Fibroblast of lung (primary cell): ENCODE measurements at regions not wholly inside any gene's neighbourhood (a gene's known extent, or its start where the extent isn't known, plus 50 kb on each side); places are given as distances from the start of the nearest gene placed in this dataset.
A peak's percentile ranks its signal among the peaks of the same experiment; 100 is the strongest.

Source experiments
- DNase-seq, 2 donors: peaks; one replicate each; pipeline versions ENCODE4 v3.0.0 to v3.0.0-alpha.2; 2010; ENCODE audit warnings: low read depth in 2 of 2
- H2AFZ ChIP-seq: 2 replicates; pipeline ENCODE4 v1.5.1; 2012; ENCODE audit warnings: low read length, control low read depth, inconsistent platforms
- H3K27ac ChIP-seq: 2 replicates; pipeline ENCODE4 v1.5.1; 2011; ENCODE audit warnings: low read length, control low read depth; ENCODE audit not compliant: insufficient read depth
- H3K27me3 ChIP-seq: 2 replicates; pipeline ENCODE4 v1.5.1; 2011; ENCODE audit warnings: mild to moderate bottlenecking, low read length; ENCODE audit not compliant: control insufficient read depth, insufficient read depth
- H3K36me3 ChIP-seq: 2 replicates; pipeline ENCODE4 v1.5.1; 2011; ENCODE audit warnings: low read length; ENCODE audit not compliant: control insufficient read depth, insufficient read depth
- H3K4me1 ChIP-seq: 2 replicates; pipeline ENCODE4 v1.5.1; 2011; ENCODE audit warnings: low read length; ENCODE audit not compliant: control insufficient read depth, insufficient read depth; ENCODE audit errors: extremely low read depth
- H3K4me2 ChIP-seq: 2 replicates; pipeline ENCODE4 v1.5.1; 2011; ENCODE audit warnings: low read length, control low read depth; ENCODE audit not compliant: insufficient read depth; ENCODE audit errors: extremely low read depth
- H3K4me3 ChIP-seq, 4 experiments: fragments of 200-600 bp in 1 of 4; sonication (generic) in 1 of 4; replicated peaks in 1 of 4; 2 replicates each; pipeline ENCODE4 v1.5.1; 2011 to 2016; ENCODE audit warnings: low read length in 4 of 4, low read depth in 3 of 4, mild to moderate bottlenecking in 3 of 4, control low read depth in 2 of 4, inconsistent platforms in 1 of 4, mixed read lengths in 1 of 4; ENCODE audit not compliant: insufficient read depth in 1 of 4; ENCODE audit errors: control extremely low read depth in 1 of 4
- H3K79me2 ChIP-seq: 2 replicates; pipeline ENCODE4 v1.5.1; 2012; ENCODE audit warnings: mild to moderate bottlenecking, low read length, inconsistent platforms; ENCODE audit not compliant: control insufficient read depth, insufficient read depth
- H3K9ac ChIP-seq: 2 replicates; pipeline ENCODE4 v1.5.1; 2011; ENCODE audit warnings: mild to moderate bottlenecking, low read length, control low read depth; ENCODE audit not compliant: insufficient read depth
- H3K9me3 ChIP-seq: 2 replicates; pipeline ENCODE4 v1.5.1; 2012; ENCODE audit warnings: low read depth, low read length; ENCODE audit not compliant: control insufficient read depth, insufficient read depth
- H4K20me1 ChIP-seq: 2 replicates; pipeline ENCODE4 v1.5.1; 2011; ENCODE audit warnings: low read length; ENCODE audit not compliant: control insufficient read depth, insufficient read depth; ENCODE audit errors: extremely low read depth
- EZH2 ChIP-seq: IDR thresholded peaks from 2 replicates; pipeline ENCODE4 v1.5.1; 2012; ENCODE audit warnings: low read length, control low read depth, mild to moderate bottlenecking; ENCODE audit errors: missing control alignments
- TF ChIP-seq, protein P1 (sequence below), 2 donors: IDR thresholded peaks in 1 of 2; conservative IDR thresholded peaks in 1 of 2; 1 replicate in 1 of 2; 2 replicates in 1 of 2; pipeline ENCODE4 v1.5.1; 2011 to 2012; ENCODE audit warnings: low read length in 2 of 2, control low read depth in 1 of 2, inconsistent platforms in 1 of 2, low read depth in 1 of 2, mild to moderate bottlenecking in 1 of 2

DNA sequence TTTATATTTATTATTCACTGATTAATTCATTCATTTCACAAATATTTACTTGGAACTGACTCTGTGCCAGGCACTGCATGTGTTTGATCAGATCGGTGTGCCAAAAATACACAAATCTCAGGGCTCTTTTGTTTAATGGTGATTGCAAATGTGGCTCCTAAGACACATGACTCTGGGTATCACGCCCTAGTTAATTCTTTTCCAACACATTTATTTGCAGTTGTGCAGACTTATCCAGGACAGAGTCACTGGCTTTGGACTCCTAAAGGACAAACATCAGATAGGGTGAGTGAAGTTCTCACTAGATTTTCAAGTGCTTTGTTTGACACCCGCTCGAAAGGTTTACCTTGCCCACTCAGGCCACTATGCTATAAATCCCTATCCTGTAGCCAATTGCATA lies 335.5 kb downstream of the BARHL2 start:
- H3K27me3 ChIP-seq = no peaks in the 10 kb centered on the region
- no peaks in the 10 kb centered on the region for H3K9me3 ChIP-seq
- H3K79me2 ChIP-seq = no peaks in the 10 kb centered on the region
- no peaks in the 10 kb centered on the region for H3K36me3 ChIP-seq
- no peaks in the 10 kb centered on the region for H4K20me1 ChIP-seq
- no peak overlapping the region for H3K27ac ChIP-seq
- H3K4me2 ChIP-seq = no peak overlapping the region
- TF ChIP-seq, protein P1, sequence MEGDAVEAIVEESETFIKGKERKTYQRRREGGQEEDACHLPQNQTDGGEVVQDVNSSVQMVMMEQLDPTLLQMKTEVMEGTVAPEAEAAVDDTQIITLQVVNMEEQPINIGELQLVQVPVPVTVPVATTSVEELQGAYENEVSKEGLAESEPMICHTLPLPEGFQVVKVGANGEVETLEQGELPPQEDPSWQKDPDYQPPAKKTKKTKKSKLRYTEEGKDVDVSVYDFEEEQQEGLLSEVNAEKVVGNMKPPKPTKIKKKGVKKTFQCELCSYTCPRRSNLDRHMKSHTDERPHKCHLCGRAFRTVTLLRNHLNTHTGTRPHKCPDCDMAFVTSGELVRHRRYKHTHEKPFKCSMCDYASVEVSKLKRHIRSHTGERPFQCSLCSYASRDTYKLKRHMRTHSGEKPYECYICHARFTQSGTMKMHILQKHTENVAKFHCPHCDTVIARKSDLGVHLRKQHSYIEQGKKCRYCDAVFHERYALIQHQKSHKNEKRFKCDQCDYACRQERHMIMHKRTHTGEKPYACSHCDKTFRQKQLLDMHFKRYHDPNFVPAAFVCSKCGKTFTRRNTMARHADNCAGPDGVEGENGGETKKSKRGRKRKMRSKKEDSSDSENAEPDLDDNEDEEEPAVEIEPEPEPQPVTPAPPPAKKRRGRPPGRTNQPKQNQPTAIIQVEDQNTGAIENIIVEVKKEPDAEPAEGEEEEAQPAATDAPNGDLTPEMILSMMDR (conservative IDR thresholded peaks at IDR 0.05 in 1 of 2, IDR thresholded peaks at IDR 0.05 in 1 of 2; ENCODE audit: low read depth in 1 of 2, low read length in 2 of 2) = no peak
- TF ChIP-seq EZH2 = no peak
- DNase-seq = no peak
- H3K4me1 ChIP-seq = no peaks in the 10 kb centered on the region
- H3K9ac ChIP-seq = no peak overlapping the region
- H2AFZ ChIP-seq = no peak overlapping the region
- H3K4me3 ChIP-seq = no peak overlapping the region

DNA sequence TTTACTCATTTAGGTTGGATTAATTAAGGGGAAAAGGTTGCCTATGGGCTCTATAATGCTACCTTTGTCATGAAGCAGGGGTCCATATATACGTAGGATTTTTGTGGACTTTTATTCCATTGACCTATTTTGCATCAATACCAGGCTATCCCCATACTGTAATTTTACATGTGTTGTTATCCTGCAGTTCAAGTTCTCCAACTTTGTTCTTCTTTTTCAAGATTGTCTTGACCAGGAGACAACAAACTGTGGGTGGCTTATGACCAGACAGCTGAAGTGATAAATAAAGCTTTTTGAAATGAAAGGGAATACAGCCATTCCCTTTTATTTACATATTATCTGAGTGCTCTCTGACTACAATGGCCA lies 345.7 kb downstream of the BARHL2 start:
- Histone ChIP-seq H3K9ac (no peak overlapping the region), H3K4me2 (no peak overlapping the region), H3K27me3 (no peaks in the 10 kb centered on the region), H2AFZ (no peak overlapping the region), H3K36me3 (no peaks in the 10 kb centered on the region), H3K4me1 (no peaks in the 10 kb centered on the region), H3K79me2 (no peaks in the 10 kb centered on the region), H3K27ac (no peak overlapping the region), H4K20me1 (no peaks in the 10 kb centered on the region), H3K4me3 (no peak overlapping the region), H3K9me3 (no peaks in the 10 kb centered on the region)
- DNase-seq = no peak
- TF ChIP-seq EZH2 = no peak
- TF ChIP-seq, protein P1 (conservative IDR thresholded peaks at IDR 0.05 in 1 of 2, IDR thresholded peaks at IDR 0.05 in 1 of 2; ENCODE audit: low read depth in 1 of 2, low read length in 2 of 2) = no peak

GRCh38 chr1:90370686-90371447 lies 346.2 kb downstream of the BARHL2 start:
- Histone ChIP-seq H3K4me3 (no peak overlapping the region), H3K27ac (no peak overlapping the region), H3K4me2 (no peak overlapping the region), H3K4me1 (no peaks in the 10 kb centered on the region), H3K9me3 (no peaks in the 10 kb centered on the region), H3K79me2 (no peaks in the 10 kb centered on the region), H2AFZ (no peak overlapping the region), H3K27me3 (no peaks in the 10 kb centered on the region), H3K9ac (no peak overlapping the region), H4K20me1 (no peaks in the 10 kb centered on the region), H3K36me3 (no peaks in the 10 kb centered on the region)
- peak; percentile 2 to 90 for DNase-seq
- TF ChIP-seq EZH2 = no peak
- TF ChIP-seq, protein P1 (conservative IDR thresholded peaks at IDR 0.05 in 1 of 2, IDR thresholded peaks at IDR 0.05 in 1 of 2; ENCODE audit: low read depth in 1 of 2, low read length in 2 of 2) = no peak
